Fibroblast of villous mesenchyme (primary cell): ENCODE measurements at regions not wholly inside any gene's neighbourhood (a gene's known extent, or its start where the extent isn't known, plus 50 kb on each side); places are given as distances from the start of the nearest gene placed in this dataset.
"Not testable (repeated sequence)": the region's sequence is repeated elsewhere in the genome, so short reads cannot be mapped to it uniquely, and the experiment has no call there.

Source experiments
- DNase-seq: peaks from one replicate; pipeline ENCODE4 v3.0.0-alpha.2; 2010; ENCODE audit warnings: low read depth
- H3K4me3 ChIP-seq: 2 replicates; pipeline ENCODE4 v1.5.1; 2011; ENCODE audit warnings: low read depth, mild to moderate bottlenecking, low read length
- TF ChIP-seq, protein P1 (sequence below): IDR thresholded peaks from 2 replicates; pipeline ENCODE4 v1.5.1; 2012; ENCODE audit warnings: low read depth, mild to moderate bottlenecking, low read length; ENCODE audit not compliant: insufficient read depth

DNA sequence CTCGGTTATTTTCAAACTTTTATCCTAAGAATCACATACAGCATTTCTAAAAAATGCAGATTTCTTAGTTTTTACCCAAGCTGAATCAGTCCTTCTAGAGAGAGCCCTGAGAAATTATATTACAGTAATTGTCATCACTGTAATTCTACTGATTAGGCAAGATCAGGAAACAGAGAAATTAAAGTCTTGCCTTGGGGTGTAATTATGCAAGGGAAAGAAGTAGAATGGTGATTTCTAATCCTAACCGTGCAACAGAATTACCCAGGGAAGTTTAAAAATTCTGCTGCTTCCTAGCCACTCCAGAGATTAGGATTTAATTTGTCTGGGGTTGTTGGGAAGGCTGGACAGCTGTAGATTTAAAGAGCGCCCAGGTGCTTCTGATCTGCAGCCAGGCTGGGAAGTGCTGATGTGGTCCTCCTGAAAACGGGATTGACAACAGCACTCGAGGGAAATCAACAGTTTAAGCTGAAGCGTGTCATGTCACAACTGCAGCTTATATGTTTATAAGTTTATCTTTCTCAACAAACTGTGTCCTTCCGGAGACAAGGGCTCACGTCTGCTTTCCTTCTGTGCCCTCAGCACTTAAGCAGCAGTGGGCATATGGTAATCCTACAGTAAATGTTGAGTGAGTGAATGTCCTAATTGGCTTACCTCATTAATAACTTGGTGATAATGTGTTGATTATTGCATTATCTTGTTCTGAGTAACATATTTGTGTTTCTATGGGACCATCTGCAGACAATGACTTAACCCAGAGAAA is 671.9 kb upstream of the SOX11 start:
- DNase-seq: no peak
- H3K4me3 ChIP-seq: no peak overlapping the region
- TF ChIP-seq, protein P1, sequence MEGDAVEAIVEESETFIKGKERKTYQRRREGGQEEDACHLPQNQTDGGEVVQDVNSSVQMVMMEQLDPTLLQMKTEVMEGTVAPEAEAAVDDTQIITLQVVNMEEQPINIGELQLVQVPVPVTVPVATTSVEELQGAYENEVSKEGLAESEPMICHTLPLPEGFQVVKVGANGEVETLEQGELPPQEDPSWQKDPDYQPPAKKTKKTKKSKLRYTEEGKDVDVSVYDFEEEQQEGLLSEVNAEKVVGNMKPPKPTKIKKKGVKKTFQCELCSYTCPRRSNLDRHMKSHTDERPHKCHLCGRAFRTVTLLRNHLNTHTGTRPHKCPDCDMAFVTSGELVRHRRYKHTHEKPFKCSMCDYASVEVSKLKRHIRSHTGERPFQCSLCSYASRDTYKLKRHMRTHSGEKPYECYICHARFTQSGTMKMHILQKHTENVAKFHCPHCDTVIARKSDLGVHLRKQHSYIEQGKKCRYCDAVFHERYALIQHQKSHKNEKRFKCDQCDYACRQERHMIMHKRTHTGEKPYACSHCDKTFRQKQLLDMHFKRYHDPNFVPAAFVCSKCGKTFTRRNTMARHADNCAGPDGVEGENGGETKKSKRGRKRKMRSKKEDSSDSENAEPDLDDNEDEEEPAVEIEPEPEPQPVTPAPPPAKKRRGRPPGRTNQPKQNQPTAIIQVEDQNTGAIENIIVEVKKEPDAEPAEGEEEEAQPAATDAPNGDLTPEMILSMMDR: no peak

DNA sequence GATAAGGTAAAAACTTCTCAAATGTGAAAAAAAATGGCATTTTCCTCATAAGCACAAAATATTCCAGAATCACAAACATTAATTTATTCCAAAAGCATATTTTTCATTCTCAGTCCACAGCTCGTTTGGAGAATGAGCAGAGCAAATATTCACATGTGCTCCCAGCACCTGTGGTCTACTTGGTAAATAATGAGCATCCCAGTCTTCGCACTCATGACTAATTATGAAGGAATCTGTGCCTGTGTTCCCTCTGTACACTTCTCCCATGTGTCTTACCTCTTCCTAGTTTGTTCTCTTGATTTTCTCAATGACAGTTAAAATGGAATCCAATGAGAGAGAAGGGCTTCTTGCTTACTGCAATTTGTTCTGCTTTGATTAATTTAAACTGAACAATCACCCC is 671.0 kb upstream of the SOX11 start:
- TF ChIP-seq, protein P1: no peak
- no peak overlapping the region for H3K4me3 ChIP-seq
- no peak for DNase-seq

DNA sequence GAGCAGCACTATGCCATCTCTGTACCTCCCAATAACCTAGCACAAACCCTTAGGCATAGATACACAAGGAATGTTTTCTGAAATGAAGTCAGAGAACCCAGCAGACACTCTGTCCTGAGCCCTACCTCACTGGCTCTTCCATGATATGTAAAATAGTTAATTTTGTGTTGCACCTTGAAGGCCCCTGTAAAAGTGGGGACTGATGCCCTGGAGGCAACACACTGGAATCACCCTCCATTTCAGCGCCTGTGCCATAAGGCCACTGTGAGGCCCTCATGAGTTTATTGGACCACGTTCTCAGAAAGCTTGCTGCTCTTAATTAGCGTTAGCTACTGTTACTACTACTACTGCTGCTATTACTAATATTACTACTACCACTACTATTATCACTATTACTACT is 670.1 kb upstream of the SOX11 start:
- DNase-seq: no peak
- no peak overlapping the region for H3K4me3 ChIP-seq
- TF ChIP-seq, protein P1: no peak

GRCh38 chr2:5022708-5023635 is 669.2 kb upstream of the SOX11 start:
- not testable (repeated sequence) for DNase-seq, H3K4me3 ChIP-seq

DNA sequence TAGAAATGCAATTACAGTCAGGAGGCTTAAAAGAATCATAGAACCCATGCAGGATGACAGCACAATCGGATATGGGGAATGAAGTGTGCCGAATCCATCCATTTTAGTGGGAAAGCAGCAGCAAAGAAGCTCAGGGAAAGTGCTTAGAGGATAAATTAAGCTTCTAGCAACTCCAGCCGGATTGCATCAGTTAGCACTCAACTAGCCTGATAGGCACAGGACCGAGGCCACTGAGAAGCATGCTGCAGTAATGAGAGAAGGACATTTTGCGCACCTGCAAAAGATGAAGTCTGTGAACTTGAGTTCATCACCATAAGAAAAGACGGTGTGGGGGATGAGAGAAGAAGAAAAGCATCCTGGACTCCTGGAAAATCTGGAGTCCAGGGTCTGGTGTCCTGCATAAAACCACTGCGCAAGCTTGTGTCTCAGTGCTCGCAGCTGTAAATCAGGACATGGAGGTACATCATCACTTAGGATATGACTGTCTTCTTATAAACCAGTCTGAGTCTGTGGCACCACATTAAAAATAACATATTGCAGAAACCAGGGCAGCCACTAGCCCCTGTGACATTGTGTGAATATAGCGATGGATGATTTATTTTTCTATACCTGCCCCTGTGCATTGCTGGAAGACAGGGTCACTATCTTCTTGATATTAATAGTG is 665.5 kb upstream of the SOX11 start:
- no peak overlapping the region for H3K4me3 ChIP-seq
- DNase-seq: no peak
- TF ChIP-seq, protein P1: no peak

- no peak overlapping the region for H3K4me3 ChIP-seq
- DNase-seq: no peak
- TF ChIP-seq, protein P1: no peak
Measured at GRCh38 chr2:5035057-5035488, 657.1 kb upstream of the SOX11 start.

GRCh38 chr2:5036256-5036655 is 655.9 kb upstream of the SOX11 start:
- TF ChIP-seq, protein P1: no peak
- DNase-seq: no peak

More at GRCh38 chr2:5036256-5036655, 655.9 kb upstream of the SOX11 start:
- H3K4me3 ChIP-seq: no peak overlapping the region
